PC-9 (cell line): ENCODE measurements at regions not wholly inside any gene's neighbourhood (a gene's known extent, or its start where the extent isn't known, plus 50 kb on each side); places are given as distances from the start of the nearest gene placed in this dataset.

ENCODE experiments used
- BruUV-seq: library from RNA; stranded (reverse); fragments of 400-500 nt; replicated peaks from 2 replicates; lab custom pipeline; 2021; lab: Mats Ljungman, UMichigan
- CTCF ChIA-PET: fragments of 300-600 bp; sonication (Branson Sonifier 250); formaldehyde crosslinking; loops from one replicate; lab custom pipeline; 2022; ENCODE audit warnings: antibody characterized with exemption; lab: Charles Lee
- POLR2A ChIA-PET: fragments of 300-600 bp; sonication (Branson Sonifier 250); formaldehyde crosslinking; loops from one replicate; lab custom pipeline; 2022; ENCODE audit warnings: antibody characterized with exemption; ENCODE audit not compliant: unreplicated experiment; lab: Charles Lee
- DNase-seq, 2 experiments: peaks; one replicate each; pipeline versions ENCODE4 v3.0.0 to v3.0.0-alpha.2; 2015 to 2022; ENCODE audit warnings: mixed read lengths in 1 of 2
- H2AFZ ChIP-seq: fragments of 200-600 bp; sonication (generic); 2 replicates; pipeline ENCODE4 v1.8.1; 2017; ENCODE audit warnings: antibody characterized with exemption
- H3F3A ChIP-seq: fragments of 200-600 bp; sonication (generic); 2 replicates; pipeline ENCODE4 v1.8.1; 2017; ENCODE audit warnings: antibody characterized with exemption, mild to moderate bottlenecking, low read depth; ENCODE audit not compliant: insufficient read depth
- H3K27ac ChIP-seq: fragments of 200-600 bp; sonication (generic); 2 replicates; pipeline ENCODE4 v1.6.1; 2016; ENCODE audit warnings: mixed run types
- H3K27me3 ChIP-seq: fragments of 200-600 bp; sonication (generic); 2 replicates; pipeline ENCODE4 v1.6.1; 2016; ENCODE audit warnings: low read depth, mixed run types; ENCODE audit not compliant: insufficient read depth
- H3K36me3 ChIP-seq: fragments of 200-600 bp; sonication (generic); 2 replicates; pipeline ENCODE4 v1.6.1; 2016; ENCODE audit warnings: low read depth, mixed run types
- H3K4me1 ChIP-seq: fragments of 200-600 bp; sonication (generic); replicated peaks from 2 replicates; pipeline ENCODE4 v1.6.1; 2016; ENCODE audit warnings: mixed run types; ENCODE audit not compliant: insufficient read depth
- H3K4me2 ChIP-seq: fragments of 200-600 bp; sonication (generic); 2 replicates; pipeline ENCODE4 v1.6.1; 2017; ENCODE audit warnings: mixed run types
- H3K4me3 ChIP-seq: fragments of 200-600 bp; sonication (generic); 2 replicates; pipeline ENCODE4 v1.6.1; 2016; ENCODE audit warnings: mixed run types
- H3K79me2 ChIP-seq: fragments of 200-600 bp; sonication (generic); 2 replicates; pipeline ENCODE4 v1.6.1; 2017; ENCODE audit warnings: low read depth, mixed run types
- H3K9me2 ChIP-seq: fragments of 200-600 bp; sonication (generic); 2 replicates; pipeline ENCODE4 v1.8.1; 2017; ENCODE audit warnings: mild to moderate bottlenecking; ENCODE audit not compliant: insufficient read depth
- H3K9me3 ChIP-seq: fragments of 200-600 bp; sonication (generic); 2 replicates; pipeline ENCODE4 v1.8.1; 2016; ENCODE audit warnings: low read depth; ENCODE audit not compliant: insufficient read depth
- H4K20me1 ChIP-seq: fragments of 200-600 bp; sonication (generic); 2 replicates; pipeline ENCODE4 v1.8.1; 2017; ENCODE audit not compliant: insufficient read depth
- EZH2 ChIP-seq: fragments of 200-600 bp; sonication (generic); IDR thresholded peaks from 2 replicates; pipeline ENCODE4 v1.8.0; 2017; ENCODE audit warnings: antibody characterized with exemption, low read depth
- intact Hi-C: fragments of 100-400 bp; cut with micrococcal nuclease; formaldehyde crosslinking; loops from one replicate; pipeline ENCODE4 v1.10.0; 2022; ENCODE audit not compliant: unreplicated experiment
- TF ChIP-seq, protein P1 (sequence below): fragments of 200-600 bp; sonication (generic); conservative IDR thresholded peaks from 2 replicates; pipeline ENCODE4 v1.6.1; 2017; ENCODE audit warnings: mixed run types, antibody characterized with exemption, mild to moderate bottlenecking, moderate library complexity

DNA sequence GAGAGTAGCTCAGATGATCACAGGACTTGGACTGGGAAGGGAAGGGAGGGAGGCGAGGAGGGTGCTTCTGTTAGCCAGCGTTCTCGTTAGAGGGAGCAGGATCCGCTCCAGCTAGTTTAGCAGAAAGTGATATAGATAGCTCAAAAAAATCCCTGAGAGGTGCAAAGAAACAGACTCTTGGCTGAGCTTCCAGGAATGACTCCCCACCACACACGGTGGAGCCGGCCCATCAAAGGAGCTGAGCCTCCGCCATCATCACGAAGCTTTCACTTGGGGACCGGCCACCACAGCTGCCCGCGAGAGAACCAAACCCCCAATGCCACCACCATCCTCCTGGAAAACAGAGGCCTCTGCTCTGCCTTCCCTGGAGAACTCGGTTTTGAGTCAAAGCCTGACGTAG, 124.6 kb upstream of the BCL2L14 start:
- peaks cover 23% of the 10 kb centered on the region for H3F3A ChIP-seq
- no peaks in the 10 kb centered on the region for H3K79me2 ChIP-seq
- no peaks in the 10 kb centered on the region for H4K20me1 ChIP-seq
- no peaks in the 10 kb centered on the region for H3K27me3 ChIP-seq
- DNase-seq, result no peak
- BruUV-seq, result no TSS peak
- intact Hi-C loops, result no loop called here
- H3K4me1 ChIP-seq, result peaks cover 23% of the 10 kb centered on the region
- CTCF ChIA-PET, result no interaction called here
- no peak overlapping the region for H3K27ac ChIP-seq
- no peak overlapping the region for H3K4me3 ChIP-seq
- no peak for TF ChIP-seq EZH2
- TF ChIP-seq, protein P1, sequence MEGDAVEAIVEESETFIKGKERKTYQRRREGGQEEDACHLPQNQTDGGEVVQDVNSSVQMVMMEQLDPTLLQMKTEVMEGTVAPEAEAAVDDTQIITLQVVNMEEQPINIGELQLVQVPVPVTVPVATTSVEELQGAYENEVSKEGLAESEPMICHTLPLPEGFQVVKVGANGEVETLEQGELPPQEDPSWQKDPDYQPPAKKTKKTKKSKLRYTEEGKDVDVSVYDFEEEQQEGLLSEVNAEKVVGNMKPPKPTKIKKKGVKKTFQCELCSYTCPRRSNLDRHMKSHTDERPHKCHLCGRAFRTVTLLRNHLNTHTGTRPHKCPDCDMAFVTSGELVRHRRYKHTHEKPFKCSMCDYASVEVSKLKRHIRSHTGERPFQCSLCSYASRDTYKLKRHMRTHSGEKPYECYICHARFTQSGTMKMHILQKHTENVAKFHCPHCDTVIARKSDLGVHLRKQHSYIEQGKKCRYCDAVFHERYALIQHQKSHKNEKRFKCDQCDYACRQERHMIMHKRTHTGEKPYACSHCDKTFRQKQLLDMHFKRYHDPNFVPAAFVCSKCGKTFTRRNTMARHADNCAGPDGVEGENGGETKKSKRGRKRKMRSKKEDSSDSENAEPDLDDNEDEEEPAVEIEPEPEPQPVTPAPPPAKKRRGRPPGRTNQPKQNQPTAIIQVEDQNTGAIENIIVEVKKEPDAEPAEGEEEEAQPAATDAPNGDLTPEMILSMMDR, result no peak
- POLR2A ChIA-PET, result no interaction called here
- H3K9me2 ChIP-seq, result no peaks in the 10 kb centered on the region
- H3K4me2 ChIP-seq, result no peak overlapping the region
- no peaks in the 10 kb centered on the region for H3K9me3 ChIP-seq
- no peaks in the 10 kb centered on the region for H3K36me3 ChIP-seq
- no peak overlapping the region for H2AFZ ChIP-seq

DNA sequence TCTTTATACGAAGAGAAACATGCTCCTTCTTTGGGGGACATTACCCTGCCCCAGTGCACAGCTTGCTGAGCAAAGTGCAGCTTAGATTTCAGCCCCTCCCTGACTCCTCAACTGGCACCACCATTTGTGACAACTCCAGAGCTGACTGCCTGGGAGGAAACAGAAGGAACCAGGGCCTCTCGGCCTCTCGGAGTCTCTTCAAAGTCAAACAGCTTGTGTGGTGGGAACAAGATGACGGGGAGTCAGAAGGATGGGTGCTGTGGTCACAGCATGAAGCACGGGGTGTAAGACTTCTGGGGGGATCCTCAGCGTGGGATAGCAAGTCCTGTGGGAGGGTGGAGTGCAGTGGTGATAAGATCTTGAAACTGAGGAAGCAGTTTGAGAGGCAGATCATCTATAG, 123.5 kb upstream of the BCL2L14 start:
- ChIA-PET POLR2A (no interaction called here), CTCF (no interaction called here)
- intact Hi-C loops, result no loop called here
- peaks cover 16% of the 10 kb centered on the region for H3K4me1 ChIP-seq
- no peak for DNase-seq
- H4K20me1 ChIP-seq, result no peaks in the 10 kb centered on the region
- no peaks in the 10 kb centered on the region for H3K9me3 ChIP-seq
- no peak overlapping the region for H2AFZ ChIP-seq
- no peaks in the 10 kb centered on the region for H3K27me3 ChIP-seq
- BruUV-seq, result no TSS peak
- H3F3A ChIP-seq, result peaks cover 12% of the 10 kb centered on the region
- no peak for TF ChIP-seq EZH2
- TF ChIP-seq, protein P1, result no peak
- H3K4me3 ChIP-seq, result no peak overlapping the region
- no peaks in the 10 kb centered on the region for H3K9me2 ChIP-seq
- no peaks in the 10 kb centered on the region for H3K36me3 ChIP-seq
- H3K27ac ChIP-seq, result no peak overlapping the region
- no peaks in the 10 kb centered on the region for H3K79me2 ChIP-seq
- no peak overlapping the region for H3K4me2 ChIP-seq

DNA sequence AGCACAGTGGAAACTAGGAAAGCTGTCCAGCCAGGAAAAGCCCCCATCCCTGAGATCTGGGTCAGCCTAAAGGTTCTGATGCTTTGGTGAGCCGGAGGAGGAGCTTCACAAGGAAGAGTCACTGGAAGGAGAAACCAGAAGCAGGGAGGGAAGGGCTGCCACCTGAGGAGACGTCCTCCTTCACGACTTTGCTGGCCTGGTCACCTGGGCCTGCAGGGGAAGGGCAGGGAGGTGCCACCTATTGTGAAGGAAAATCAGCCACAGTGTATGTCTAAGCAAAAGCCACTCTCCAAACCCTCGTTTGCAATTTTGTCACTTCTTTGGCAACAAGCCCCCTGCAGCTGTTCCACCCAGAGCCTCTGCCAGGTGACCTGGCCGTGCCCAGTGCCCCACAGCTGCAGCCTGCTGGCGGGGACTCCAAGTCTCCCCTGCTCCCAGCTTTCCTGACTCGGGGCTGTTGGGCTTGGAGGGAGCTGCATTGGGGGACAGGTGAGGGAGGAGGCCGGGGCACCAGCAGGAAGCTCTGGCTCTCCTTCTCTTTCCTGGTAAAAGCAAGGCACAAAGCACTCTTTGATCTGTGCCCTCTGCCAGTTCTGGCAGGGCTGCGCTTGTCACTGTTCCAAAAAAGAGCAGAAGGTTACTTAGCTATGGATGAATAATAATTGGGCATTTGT, 120.9 kb upstream of the BCL2L14 start:
- DNase-seq, result peak in 1 of 2 experiments; percentile 23
- CTCF ChIA-PET, result interaction anchor here (0.6 kb wide), 2 partner anchors 14 to 750 kb away, joined by 3 to 4 read pairs; no protein-coding TSS in a partner anchor

More for the DNA sequence above, 120.9 kb upstream of the BCL2L14 start:
- no TSS peak for BruUV-seq
- H3K79me2 ChIP-seq, result no peaks in the 10 kb centered on the region
- H3K9me2 ChIP-seq, result no peaks in the 10 kb centered on the region
- H3K4me1 ChIP-seq, result peaks cover 10% of the 10 kb centered on the region
- H2AFZ ChIP-seq, result no peak overlapping the region
- 0 out of 2 replicates have a peak, but pooled peaks cover 6% of the 10 kb centered on the region for H3F3A ChIP-seq
- H3K4me3 ChIP-seq, result no peak overlapping the region
- no peaks in the 10 kb centered on the region for H3K27me3 ChIP-seq
- no peaks in the 10 kb centered on the region for H4K20me1 ChIP-seq
- H3K9me3 ChIP-seq, result no peaks in the 10 kb centered on the region
- no peaks in the 10 kb centered on the region for H3K36me3 ChIP-seq
- H3K4me2 ChIP-seq, result no peak overlapping the region
- no peak overlapping the region for H3K27ac ChIP-seq
- POLR2A ChIA-PET, result interaction anchor here (0.6 to 0.7 kb wide), 2 partner anchors 58 to 60 kb away, joined by 5 read pairs; no protein-coding TSS in a partner anchor
- intact Hi-C loops, result no loop called here
- no peak for TF ChIP-seq EZH2
- TF ChIP-seq, protein P1, result no peak
